GM10266 (cell line): ENCODE measurements at regions not wholly inside any gene's neighbourhood (a gene's known extent, or its start where the extent isn't known, plus 50 kb on each side); places are given as distances from the start of the nearest gene placed in this dataset.

Source experiments
- DNase-seq: peaks from one replicate; pipeline ENCODE4 v3.0.0; 2012; ENCODE audit errors: extremely low spot score
- CTCF ChIP-seq: IDR thresholded peaks from 2 replicates; pipeline ENCODE4 v1.5.1; 2012; ENCODE audit warnings: mild to moderate bottlenecking, low read depth; ENCODE audit not compliant: control insufficient read depth, insufficient read depth; ENCODE audit errors: missing control alignments

GRCh38 chr9:7369384-7369821 is 430.2 kb downstream of the DMAC1 start:
- DNase-seq = no peak

GRCh38 chr9:7368410-7369292 is 430.9 kb downstream of the DMAC1 start:
- no peak for DNase-seq
- TF ChIP-seq CTCF = no peak

More at GRCh38 chr9:7369384-7369821, 430.2 kb downstream of the DMAC1 start:
- no peak for TF ChIP-seq CTCF

GRCh38 chr9:7367726-7368125 is 431.9 kb downstream of the DMAC1 start:
- no peak for TF ChIP-seq CTCF
- no peak for DNase-seq

GRCh38 chr9:7366121-7366520 is 433.5 kb downstream of the DMAC1 start:
- DNase-seq = no peak
- TF ChIP-seq CTCF = no peak

GRCh38 chr9:7363777-7364477 is 435.7 kb downstream of the DMAC1 start:
- no peak for TF ChIP-seq CTCF

GRCh38 chr9:7360513-7360912 is 439.1 kb downstream of the DMAC1 start:
- TF ChIP-seq CTCF = no peak
- no peak for DNase-seq

More at GRCh38 chr9:7363777-7364477, 435.7 kb downstream of the DMAC1 start:
- DNase-seq = no peak

- DNase-seq = no peak
These were observed 440.7 kb downstream of the DMAC1 start for GRCh38 chr9:7358876-7359275.

More at GRCh38 chr9:7358876-7359275, 440.7 kb downstream of the DMAC1 start:
- no peak for TF ChIP-seq CTCF
